CD4-positive, alpha-beta T cell treated with Interleukin-17A for 4 hours (primary cell): ENCODE measurements at regions not wholly inside any gene's neighbourhood (a gene's known extent, or its start where the extent isn't known, plus 50 kb on each side); places are given as distances from the start of the nearest gene placed in this dataset.

ENCODE experiments used
- DNase-seq: peaks from one replicate; pipeline ENCODE4 v3.0.0-alpha.2; 2020; ENCODE audit warnings: mixed read lengths

- no peak for DNase-seq
Observed at GRCh38 chr7:46175221-46175620, 254.1 kb upstream of the IGFBP3 start.

- no peak for DNase-seq
Observed at GRCh38 chr7:46174196-46174580, 253.1 kb upstream of the IGFBP3 start.

DNA sequence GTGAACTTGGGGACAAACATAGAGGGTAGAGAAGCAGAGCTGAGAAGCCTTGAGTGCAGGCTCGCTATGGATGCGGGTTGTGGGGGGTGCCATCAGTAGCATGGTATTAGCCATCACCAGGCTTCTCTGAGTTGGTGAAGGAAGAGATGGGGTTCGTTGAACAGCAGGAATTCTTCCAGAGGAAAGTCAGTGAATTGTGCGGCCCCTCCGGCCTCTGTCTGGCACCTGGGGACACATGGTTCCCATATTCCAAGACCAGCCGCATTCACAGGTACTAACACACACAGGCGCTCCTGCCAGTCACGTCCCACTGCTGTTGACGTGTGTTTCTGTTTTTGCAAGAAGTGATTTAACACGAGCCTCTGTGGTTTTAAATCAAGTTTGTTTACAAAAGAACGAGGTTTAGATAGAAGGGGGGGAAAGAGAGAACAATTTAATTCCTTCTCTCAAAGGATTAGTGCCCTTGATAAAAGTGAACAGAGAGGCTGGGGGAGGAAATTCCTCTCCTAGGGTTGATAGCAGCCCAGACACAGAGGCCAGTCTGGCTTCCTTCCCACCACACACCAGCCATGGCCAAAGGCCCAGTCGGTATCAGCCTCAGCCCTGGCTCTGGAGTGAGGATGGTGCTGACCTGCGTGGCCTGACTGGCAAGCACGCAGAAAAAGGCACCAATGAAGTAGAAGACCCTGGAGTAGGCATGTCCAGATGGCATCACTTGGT lies 252.6 kb upstream of the IGFBP3 start:
- no peak for DNase-seq

DNA sequence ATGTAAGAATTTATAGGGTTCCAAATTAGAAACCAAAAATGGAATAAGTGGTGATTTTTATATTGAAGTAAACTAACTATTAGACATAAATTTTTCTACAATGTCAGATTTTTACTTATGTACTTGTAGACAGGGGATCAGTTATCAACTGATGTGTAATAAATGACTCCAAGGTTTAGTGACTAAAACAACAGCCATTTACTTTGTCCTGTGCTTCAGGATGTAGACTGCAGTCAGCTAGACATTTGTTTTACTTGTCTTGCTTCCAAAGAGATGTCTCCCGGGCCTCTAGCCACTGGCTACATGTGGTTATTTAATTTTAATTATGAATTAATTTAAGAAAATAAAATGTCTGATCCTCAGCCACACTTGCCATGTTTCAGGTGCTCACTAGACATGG lies 249.7 kb upstream of the IGFBP3 start:
- no peak for DNase-seq

DNA sequence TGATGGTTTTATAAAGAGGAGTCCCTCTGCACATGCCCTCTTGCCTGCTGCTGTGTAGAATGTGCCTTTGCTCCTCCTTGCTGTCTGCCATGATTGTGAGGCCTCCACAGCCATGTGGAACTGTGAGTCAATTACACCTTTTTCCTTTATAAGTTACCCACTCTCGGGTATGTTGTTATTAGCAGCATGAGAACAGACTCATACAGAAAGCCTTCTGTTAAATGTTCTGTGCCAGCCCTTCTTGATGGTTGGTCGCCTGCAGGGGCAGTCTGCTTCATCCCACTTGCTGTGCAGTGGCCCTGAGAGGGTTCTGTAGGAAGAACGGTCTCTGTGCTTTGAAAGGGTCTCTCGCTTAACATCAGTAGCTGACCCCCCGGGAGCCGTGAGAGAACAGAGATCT lies 248.9 kb upstream of the IGFBP3 start:
- no peak for DNase-seq

DNA sequence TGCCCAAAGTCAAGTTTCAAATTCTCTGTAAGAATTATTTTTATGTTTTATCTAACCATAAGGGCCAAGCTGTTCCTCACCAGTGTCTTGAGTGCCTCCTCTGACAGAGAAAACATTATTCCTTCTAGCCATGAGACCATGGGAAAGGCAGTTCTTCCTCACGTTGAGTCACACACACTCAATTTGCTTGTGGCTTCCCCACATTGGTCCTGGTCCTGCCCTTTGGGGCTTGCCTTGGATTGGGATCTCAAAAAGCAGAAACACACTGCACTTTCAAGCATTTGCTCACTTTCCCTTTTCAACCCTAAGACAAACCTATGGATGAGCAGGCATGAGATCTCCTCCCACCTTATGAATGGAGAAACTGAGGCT lies 248.3 kb upstream of the IGFBP3 start:
- no peak for DNase-seq

GRCh38 chr7:46168671-46169383 lies 247.8 kb upstream of the IGFBP3 start:
- DNase-seq: no peak

- DNase-seq: no peak
Observed at GRCh38 chr7:46168231-46168630, 247.2 kb upstream of the IGFBP3 start.

- DNase-seq: no peak
Observed at GRCh38 chr7:46165276-46165675, 244.2 kb upstream of the IGFBP3 start.

- no peak for DNase-seq
Observed at GRCh38 chr7:46164629-46165028, 243.6 kb upstream of the IGFBP3 start.

GRCh38 chr7:46163246-46163645 lies 242.2 kb upstream of the IGFBP3 start:
- DNase-seq: no peak

DNA sequence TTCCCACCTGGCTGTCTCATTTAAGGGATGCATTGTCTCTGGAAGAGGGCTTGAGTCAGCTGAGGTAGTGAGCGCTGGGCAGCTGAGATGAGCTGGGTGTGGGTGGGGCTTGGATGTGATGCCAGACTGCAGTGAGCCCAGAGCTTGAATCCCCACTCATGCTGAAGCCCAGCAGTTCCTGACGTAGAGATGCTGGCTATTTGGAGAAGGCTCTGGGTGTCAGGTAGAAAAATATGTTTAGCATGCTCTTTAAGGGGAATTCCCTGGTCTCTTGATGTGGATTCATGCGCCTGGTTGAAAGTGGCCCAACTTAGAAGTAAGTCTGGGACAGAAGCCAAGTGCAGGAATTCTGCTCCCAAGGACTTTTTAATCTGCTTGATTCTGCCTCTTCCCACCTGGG lies 241.5 kb upstream of the IGFBP3 start:
- no peak for DNase-seq

DNA sequence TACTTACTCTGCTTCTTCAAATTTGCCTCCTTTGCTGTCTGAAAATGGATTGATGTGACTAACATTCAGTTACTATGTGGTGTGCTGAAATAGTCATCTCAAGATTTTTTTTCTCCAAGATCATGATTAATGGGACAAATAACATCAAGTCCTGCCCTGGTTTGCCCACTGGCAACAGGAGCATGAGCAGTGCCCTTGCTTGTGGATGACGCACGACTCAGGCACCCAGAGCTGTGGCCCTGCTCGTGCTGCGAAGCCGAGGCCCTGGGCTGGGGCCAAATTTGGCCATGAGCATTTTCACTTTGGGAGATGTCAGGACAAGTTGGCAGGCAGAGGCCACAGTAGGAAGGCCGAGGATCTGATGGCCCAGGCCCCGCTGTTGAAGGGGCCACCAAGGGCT lies 239.8 kb upstream of the IGFBP3 start:
- DNase-seq: no peak

GRCh38 chr7:46157931-46158330 lies 236.9 kb upstream of the IGFBP3 start:
- DNase-seq: no peak

DNA sequence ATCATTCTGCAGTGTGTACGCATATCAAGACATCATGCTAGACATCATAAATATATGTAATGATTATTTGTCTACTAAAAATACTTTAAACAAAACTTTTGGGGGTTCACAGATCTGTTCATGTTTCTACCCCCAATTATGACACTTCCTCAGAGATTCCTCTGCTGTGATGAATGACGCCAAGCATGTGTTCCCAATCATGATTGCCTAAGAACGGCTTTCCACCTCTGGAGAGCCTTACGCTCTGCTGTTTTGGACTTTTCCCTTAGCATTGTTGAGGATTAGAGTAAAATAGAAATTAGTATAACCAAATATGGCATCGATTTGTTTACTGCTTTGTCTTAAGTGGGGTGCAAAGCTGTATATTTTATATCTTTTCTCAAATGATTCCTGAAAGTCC lies 236.3 kb upstream of the IGFBP3 start:
- no peak for DNase-seq

DNA sequence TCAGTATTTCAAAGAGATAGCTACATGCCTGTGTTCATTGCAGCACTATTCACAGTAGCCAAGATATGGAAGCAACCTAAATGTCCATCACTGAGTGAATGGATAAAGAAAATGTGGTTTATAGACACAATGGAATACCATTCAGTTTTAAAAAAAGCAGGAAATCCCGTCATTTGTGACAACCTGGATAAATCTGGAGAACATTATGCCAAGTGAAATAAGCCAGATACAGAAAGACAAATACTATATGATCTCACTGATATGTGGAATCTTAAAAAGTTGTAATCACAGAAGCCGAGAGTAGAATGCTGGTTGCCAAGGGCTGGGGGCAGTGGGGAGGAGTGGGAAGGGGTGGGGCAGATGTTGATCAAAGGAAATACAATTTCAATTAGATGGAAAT lies 235.8 kb upstream of the IGFBP3 start:
- DNase-seq: no peak

GRCh38 chr7:46156086-46156485 lies 235.0 kb upstream of the IGFBP3 start:
- no peak for DNase-seq

- DNase-seq: no peak
Observed at GRCh38 chr7:46155367-46155766, 234.3 kb upstream of the IGFBP3 start.

- no peak for DNase-seq
Observed at GRCh38 chr7:46153951-46154787, 233.1 kb upstream of the IGFBP3 start.

- no peak for DNase-seq
Observed at GRCh38 chr7:46153583-46153950, 232.5 kb upstream of the IGFBP3 start.

DNA sequence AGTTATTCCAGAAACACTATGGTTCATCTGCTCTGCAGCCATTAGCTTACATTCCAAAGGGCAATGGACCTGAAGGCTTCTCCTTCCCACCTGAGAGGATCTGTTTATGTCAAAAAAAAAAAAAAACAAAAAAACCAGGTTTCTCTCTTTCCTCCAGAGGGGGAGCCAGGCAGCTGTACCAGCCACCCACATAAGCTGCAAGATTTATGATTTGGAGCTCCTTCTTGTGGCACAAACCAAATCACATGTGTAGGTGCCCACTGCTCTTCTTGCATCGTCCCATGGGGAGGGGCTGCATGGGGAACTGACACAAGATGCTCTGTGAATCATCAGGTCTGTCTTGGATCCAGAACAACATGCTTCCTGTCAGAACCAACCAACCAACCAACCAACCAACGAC lies 231.6 kb upstream of the IGFBP3 start:
- DNase-seq: no peak

DNA sequence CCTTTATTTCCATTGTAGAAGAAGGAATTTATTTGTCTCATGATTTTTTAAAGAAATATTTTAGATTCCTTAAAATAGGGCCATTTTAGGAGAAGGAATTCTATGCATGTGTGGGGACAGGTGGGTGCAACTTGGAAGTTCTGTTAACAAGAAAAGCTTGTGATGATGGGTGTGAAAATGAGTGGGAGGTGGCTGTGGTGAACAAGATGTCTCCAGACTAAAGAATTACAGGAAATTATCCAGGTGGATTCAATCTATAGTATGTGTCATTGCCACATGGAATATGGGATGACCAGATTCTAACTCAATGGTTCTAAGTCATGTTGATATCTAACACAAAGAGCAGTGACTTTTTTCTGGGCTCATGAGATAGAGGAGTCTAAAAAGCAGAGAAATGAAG lies 229.6 kb upstream of the IGFBP3 start:
- no peak for DNase-seq

- no peak for DNase-seq
Observed at GRCh38 chr7:46150202-46150601, 229.1 kb upstream of the IGFBP3 start.

- DNase-seq: no peak
Observed at GRCh38 chr7:46147871-46148270, 226.8 kb upstream of the IGFBP3 start.
